RWPE1 (cell line): ENCODE measurements at regions not wholly inside any gene's neighbourhood (a gene's known extent, or its start where the extent isn't known, plus 50 kb on each side); places are given as distances from the start of the nearest gene placed in this dataset.
"Not testable (repeated sequence)": the region's sequence is repeated elsewhere in the genome, so short reads cannot be mapped to it uniquely, and the experiment has no call there.

Source experiments
- CTCF ChIA-PET: fragments of 350-600 bp; sonication (Branson Sonifier 250); formaldehyde crosslinking; extraction: SDS; loops from one replicate; lab custom pipeline; 2021; lab: Yijun Ruan, JAX
- POLR2A ChIA-PET: fragments of 400-600 bp; formaldehyde crosslinking; extraction: SDS; loops from one replicate; lab custom pipeline; 2020; ENCODE audit warnings: antibody characterized with exemption; ENCODE audit not compliant: low non-redundant PET; lab: Yijun Ruan, JAX
- DNase-seq: peaks from one replicate; pipeline ENCODE4 v3.0.0; 2012; ENCODE audit warnings: low spot score
- H3K27ac ChIP-seq: fragments of 450-650 bp; 2 replicates; pipeline ENCODE4 v1.5.1; 2017
- CTCF ChIP-seq: fragments of 450-650 bp; conservative IDR thresholded peaks from 2 replicates; pipeline ENCODE4 v1.5.1; 2017; ENCODE audit warnings: low read depth, mild to moderate bottlenecking

GRCh38 chrX:144612076-144612475 lies 635.2 kb upstream of the SPANXN1 start:
- TF ChIP-seq CTCF: no peak
- ChIA-PET CTCF (no interaction called here), POLR2A (no interaction called here)
- DNase-seq: no peak
- H3K27ac ChIP-seq: no peak overlapping the region

- no peak overlapping the region for H3K27ac ChIP-seq
- ChIA-PET POLR2A (no interaction called here), CTCF (no interaction called here)
- TF ChIP-seq CTCF: no peak
- peak; percentile 4 for DNase-seq
Observed at GRCh38 chrX:144616317-144616716, 631.0 kb upstream of the SPANXN1 start.

- POLR2A ChIA-PET: no interaction called here
Observed at GRCh38 chrX:144627947-144628346, 619.4 kb upstream of the SPANXN1 start.

GRCh38 chrX:144634451-144634850 lies 612.9 kb upstream of the SPANXN1 start:
- POLR2A ChIA-PET, DNase-seq, CTCF ChIA-PET, H3K27ac ChIP-seq: not testable (repeated sequence)

More at GRCh38 chrX:144627947-144628346, 619.4 kb upstream of the SPANXN1 start:
- no peak for TF ChIP-seq CTCF
- CTCF ChIA-PET: no interaction called here
- no peak for DNase-seq
- H3K27ac ChIP-seq: no peak overlapping the region

- ChIA-PET POLR2A (no interaction called here), CTCF (no interaction called here)
- TF ChIP-seq CTCF: no peak
- H3K27ac ChIP-seq: no peak overlapping the region
- DNase-seq: no peak
Observed at GRCh38 chrX:144637731-144638130, 609.6 kb upstream of the SPANXN1 start.

GRCh38 chrX:144648788-144649187 lies 598.5 kb upstream of the SPANXN1 start:
- POLR2A ChIA-PET: no interaction called here
- no peak for DNase-seq
- TF ChIP-seq CTCF: no peak
- CTCF ChIA-PET: interaction anchor here (0.6 kb wide), 1 partner anchor 10 kb away, joined by 3 read pairs; no protein-coding TSS in a partner anchor
- no peak overlapping the region for H3K27ac ChIP-seq

- DNase-seq: no peak
- CTCF ChIA-PET: interaction anchor here (0.6 kb wide), 1 partner anchor 168 kb away, joined by 3 read pairs; no protein-coding TSS in a partner anchor
- no peak for TF ChIP-seq CTCF
- POLR2A ChIA-PET: no interaction called here
- H3K27ac ChIP-seq: no peak overlapping the region
Observed at GRCh38 chrX:144681501-144681900, 565.8 kb upstream of the SPANXN1 start.
